ENCODE measurements at regions not wholly inside any gene's neighbourhood (a gene's known extent, or its start where the extent isn't known, plus 50 kb on each side); places are given as distances from the start of the nearest gene placed in this dataset.

- no peak for DNase-seq (ENCODE audit: low spot score)
Observed at GRCh38 chr1:224504297-224505041, 69.9 kb upstream of the WDR26 start.

- no peak for DNase-seq (ENCODE audit: low spot score)
Observed at GRCh38 chr1:224505454-224506093, 71.0 kb upstream of the WDR26 start.

DNA sequence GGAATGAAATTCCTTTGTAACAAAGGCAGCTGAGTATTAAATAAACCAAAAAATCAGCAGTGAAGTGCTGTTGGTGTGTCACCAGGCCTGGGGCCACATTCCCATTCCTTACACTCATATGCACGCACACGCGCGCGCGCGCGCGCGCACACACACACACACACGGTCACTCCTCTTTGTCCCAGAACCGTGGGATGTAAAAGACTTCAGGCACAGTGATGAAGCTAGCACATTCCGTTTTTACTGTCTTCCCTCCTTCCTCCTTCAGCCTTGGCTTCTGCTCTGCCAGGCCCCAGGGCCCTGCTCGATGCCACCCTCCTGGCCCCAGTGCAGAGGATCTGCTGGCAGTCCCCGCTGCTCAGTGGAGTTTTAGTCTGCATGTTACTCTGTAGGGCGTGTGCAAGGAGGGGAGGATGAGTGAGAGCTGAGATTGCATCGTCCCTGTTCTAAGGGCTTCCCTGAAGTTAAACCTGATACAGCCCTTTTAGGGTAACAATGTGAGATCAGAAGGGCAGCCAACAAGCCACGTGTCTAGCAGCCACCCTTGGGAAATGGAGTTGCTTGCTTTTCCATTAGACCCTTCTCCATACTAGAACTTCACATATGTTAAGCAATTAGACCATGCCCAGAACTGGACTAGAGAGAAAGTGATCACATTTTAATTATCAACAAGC is 71.7 kb upstream of the WDR26 start:
- peak; percentile 40 for DNase-seq (ENCODE audit: low spot score)

DNA sequence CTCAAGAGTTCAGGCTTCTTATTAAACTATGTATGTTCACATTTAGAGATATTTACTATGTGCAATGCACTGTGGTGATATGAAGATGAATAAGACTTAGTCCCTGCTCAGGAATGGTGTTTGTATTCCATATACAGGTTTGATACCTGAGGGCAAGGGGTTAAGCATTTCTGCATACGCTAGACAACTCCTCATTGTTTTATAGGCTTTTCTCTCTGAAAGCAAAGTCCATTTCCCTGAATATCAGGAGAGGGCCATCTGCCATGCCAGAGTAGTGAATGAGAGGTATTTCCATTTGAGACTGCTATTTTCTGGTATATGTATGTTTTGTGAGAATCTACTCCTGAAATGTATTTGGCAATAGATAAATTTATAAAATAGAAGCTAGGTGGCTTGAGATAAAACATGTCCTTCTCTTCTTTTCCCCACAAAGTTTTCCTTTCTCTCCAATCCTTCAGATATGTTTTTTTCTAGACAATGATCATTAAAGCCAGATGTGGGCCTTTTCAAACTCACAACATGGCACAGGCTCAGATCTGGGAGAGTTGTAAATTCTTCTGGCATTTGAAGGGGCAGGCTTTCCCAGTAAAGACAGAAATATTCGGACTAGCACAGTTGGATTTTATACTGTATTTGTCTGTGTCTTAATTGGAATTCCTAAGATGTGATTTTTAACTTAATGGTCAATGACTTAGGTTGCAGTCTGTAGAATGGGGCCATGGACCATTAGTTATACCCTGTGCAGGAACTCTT is 73.3 kb upstream of the WDR26 start:
- peak; percentile 74 for DNase-seq (ENCODE audit: low spot score)

DNA sequence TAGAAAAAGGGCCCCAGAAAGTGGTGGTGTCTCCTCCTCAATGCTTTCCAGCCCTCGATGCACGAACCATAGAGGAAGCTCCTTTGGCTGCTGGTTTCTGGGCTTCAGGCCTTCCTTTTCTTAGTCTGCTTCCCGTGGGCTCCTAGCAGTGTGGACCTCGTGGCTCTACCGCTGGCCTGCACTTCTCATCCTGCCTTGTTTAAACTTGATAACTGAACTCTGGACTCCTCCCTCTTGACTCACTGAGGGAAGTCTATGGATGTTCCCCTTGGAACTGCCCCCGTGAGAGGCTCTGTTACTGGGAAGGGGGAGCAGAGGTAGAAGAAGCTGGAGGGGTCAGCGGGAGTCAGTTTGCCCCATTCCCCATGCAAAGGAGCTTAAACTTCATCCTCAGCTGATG is 75.3 kb upstream of the WDR26 start:
- no peak for DNase-seq (ENCODE audit: low spot score)

DNA sequence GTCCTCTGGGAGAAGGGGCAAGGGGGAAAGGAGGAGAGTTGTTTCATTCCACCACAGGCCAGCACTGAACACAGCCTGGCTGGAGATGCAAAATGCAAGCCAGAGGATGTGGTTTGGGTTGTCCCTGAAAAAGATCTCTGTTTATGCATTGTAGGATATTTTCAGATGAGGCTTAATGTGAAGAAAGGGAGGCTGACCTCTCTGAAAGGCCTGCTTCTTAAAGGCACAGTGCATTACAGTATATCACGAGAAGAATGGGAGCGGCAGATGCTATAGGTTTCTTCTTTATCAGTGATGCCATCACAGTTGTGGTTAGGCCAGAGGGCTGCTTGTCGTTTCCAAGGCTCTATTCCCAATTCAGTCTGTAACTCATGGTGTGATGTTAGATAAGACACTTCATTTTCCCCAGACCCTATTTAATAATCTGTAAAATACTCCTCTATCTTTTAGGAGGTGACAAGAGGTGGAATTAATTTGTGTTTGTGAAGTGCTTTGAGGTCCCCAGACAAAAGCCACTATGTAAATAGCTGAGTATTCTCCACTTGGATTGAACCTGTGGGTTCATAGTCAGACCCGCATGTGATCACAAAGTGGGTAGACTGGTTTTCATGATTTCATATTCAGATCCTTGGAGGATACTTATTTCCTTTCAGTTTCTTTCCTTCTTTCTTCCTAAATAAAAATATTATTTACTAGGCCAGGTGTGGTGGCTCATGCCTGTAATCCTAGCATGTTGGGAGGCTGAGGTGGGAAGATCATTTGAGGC is 76.5 kb upstream of the WDR26 start:
- DNase-seq (ENCODE audit: low spot score): peak; percentile 60

GRCh38 chr1:224512600-224513151 is 78.1 kb upstream of the WDR26 start:
- no peak for DNase-seq (ENCODE audit: low spot score)

DNA sequence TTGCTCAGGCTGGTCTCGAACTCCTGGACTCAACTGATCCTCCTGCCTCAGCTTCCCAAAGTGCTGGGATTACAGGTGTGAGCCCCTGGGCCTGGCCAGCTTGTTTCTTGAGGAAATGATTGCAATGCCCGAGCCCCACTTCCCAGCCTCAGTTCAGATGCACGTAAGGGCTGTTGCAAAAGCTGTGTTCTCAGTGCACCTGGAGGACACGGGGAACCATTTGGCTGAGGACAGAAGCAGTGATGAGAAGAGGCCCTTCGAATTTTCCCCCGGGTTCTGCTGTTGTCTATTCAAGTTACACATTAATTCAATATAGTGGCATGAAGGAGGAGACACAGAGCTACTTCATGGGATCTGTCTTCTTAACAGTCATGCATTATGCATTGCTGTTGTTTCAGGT is 78.8 kb upstream of the WDR26 start:
- DNase-seq (ENCODE audit: low spot score): no peak

DNA sequence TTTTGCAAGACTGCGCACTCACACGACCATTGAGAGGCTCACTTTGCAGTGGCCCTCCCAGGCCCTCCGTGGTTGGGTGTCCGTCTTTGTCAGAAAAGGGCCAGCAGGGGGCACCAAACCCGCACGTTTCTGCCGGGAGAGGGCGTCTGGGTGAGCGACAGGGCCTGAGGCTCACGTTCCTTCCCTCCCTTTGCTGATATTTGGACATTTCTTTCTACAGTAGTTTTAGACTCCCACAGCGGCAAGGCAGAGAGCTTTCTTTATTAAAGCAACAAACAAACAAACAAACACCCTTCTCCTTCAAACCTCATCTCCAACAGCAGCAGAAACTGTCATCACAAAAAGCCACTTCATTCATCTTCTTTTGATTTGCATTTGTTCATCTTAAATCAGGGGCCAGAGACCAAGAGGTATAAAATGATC is 79.2 kb upstream of the WDR26 start:
- DNase-seq (ENCODE audit: low spot score): peak; percentile 92

DNA sequence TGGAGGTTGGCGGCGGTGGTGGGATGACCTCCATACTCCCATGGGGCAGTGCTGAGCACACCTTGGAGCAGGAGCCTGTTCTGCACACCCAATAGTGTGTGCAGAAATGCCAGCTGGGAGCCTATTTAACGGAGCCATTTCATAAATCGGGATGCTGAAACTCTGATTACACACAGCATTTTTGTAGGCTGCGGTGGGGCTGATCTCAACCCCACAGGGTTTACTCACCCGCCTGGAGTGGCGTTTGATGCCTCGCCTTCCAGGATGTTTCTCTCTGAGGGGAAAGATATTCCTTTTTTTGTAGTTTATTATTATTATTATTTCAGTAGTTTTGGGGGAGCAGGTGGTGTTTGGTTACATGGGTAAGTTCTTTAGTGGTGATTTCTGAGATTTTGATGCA is 82.6 kb upstream of the WDR26 start:
- DNase-seq (ENCODE audit: low spot score): no peak

DNA sequence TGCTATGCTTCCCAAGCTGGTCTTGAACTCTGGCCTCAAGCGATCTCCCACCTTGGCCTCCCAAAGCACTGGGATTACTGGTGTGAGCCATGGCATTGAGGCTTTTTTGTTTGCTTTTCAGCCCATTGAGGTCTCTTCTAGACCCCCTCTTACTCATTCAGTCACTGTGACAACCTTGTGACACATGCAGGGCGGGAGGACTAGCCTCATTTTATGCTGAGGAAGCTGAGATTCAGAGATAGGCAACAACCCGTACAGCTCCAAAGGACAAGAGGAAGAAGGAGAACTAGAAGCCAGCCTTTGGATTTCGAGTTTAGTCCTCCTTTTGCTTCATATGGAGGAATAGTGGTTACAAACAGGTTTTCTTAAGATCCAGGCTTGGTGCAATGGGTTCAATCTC is 83.9 kb upstream of the WDR26 start:
- DNase-seq (ENCODE audit: low spot score): no peak

DNA sequence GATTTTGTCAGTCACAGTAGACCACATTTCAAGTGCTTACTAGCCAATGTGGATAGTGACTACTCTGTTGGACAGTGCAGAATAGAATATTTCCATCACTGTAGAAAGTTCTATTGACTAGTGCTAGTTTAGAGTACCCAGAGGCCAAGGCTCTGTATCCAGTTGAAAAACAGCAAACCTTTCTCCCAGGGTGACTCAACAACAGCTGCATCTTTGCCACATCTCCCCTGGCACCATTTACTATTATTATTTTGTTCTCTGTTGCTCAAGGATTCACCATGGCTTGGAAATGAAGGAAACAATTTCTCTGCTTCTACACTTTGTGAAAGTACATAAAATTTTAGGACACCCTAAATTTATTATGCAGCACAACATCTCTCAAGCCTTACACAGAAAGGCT is 85.3 kb upstream of the WDR26 start:
- no peak for DNase-seq (ENCODE audit: low spot score)

DNA sequence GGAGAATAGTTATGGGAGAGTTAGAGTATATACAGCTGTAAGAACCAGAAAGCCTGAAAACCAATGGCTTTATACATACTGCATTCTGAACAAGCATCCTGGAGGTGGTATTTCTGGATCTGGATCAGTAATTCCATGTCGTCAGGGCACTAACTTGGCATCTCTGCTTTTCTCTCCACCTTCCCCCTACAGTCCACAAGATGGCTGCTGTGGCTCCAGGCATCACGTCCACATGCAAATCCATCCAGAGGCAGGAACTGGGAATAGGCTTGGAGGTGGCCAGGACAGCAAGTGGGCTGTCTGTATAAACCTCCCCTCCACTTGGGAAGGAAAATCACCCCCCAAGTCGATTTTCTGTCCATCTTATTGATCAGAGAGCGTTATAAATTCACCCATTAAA is 86.2 kb upstream of the WDR26 start:
- no peak for DNase-seq (ENCODE audit: low spot score)

GRCh38 chr1:224521904-224522734 is 87.5 kb upstream of the WDR26 start:
- DNase-seq (ENCODE audit: low spot score): no peak

DNA sequence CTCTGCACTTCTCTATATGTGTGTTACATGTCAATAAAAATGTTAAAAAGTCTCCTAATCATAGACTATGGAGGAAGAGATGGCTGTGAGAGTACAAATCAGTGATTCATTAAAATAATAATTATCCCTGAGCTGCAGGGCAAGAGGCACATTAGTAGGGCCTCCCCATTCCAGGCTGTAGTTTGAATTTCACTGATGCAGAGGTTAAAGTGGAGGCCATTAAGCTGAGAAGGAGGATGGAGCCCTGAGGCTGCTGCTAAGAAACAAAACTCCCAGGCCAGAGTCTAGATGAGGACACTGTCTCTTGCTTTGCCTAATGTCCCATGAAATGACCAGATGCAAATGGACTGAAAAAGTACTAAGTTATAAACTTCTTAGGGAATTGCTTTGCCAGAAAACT is 89.1 kb upstream of the WDR26 start:
- no peak for DNase-seq (ENCODE audit: low spot score)

DNA sequence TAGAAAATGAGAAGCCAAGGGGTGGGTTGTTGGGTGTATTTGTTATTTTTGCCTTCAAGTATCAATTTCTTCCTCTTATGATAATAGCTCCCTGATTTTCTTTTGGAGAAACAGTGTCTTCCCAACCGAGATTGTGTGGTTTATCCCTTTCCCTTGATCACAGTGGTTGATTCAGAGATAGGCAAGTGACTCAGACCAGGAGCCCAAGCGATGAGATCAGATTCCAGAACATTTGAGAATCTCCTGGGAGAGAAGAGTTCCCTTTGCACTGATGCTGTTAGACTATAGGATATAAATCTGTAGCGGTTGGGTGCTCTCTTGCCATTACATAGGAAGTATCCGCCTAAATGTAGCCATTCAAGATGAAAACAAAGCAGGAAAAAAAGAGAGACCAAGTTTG is 90.1 kb upstream of the WDR26 start:
- DNase-seq (ENCODE audit: low spot score): peak; percentile 55

- no peak for DNase-seq (ENCODE audit: low spot score)
Observed at GRCh38 chr1:224525411-224526040, 90.6 kb upstream of the CNIH3 start.

- DNase-seq (ENCODE audit: low spot score): no peak
Observed at GRCh38 chr1:224526771-224527170, 89.3 kb upstream of the CNIH3 start.

DNA sequence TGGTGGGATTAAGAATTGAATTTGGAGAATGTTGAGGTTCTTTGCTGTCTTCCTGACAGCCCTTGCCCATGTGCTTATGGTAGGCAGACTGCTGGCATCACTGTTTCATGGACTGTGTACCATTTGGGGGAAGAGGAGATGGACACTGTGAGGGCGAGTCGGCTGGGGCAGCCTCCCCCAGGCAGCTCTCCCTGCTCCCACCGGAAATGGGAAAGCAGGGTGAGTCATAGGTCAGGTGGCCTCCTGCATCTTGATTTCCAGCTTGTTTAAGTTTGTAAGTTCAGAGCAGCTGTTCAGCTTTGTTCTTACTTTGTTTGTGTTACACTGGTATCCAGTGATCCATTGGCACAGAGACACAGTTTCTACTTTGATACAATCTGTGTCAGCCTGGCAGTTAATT is 87.2 kb upstream of the CNIH3 start:
- DNase-seq (ENCODE audit: low spot score): peak; percentile 44

DNA sequence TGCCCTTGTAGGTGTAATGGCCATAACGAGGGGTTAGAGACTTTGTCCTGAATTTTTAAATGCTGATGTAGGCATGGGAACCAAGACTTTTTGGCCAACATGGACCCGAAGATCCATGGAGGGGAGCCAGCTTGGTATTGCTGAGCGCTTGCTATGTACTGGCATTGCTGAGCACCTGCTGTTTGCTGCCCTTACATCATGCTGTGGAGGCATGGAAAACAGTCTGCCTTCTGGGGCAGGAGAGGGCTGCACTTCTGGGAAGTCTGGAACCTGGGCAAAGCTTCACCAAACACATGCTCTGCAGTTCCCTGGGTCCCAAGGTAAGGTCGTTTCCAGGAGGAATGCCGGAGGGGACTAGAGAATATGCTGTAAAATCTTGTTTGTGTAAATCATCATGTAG is 86.3 kb upstream of the CNIH3 start:
- DNase-seq (ENCODE audit: low spot score): no peak

All from GM03348 (cell line).